SK-N-SH (cell line): ENCODE measurements at regions not wholly inside any gene's neighbourhood (a gene's known extent, or its start where the extent isn't known, plus 50 kb on each side); places are given as distances from the start of the nearest gene placed in this dataset.
A peak's percentile ranks its signal among the peaks of the same experiment; 100 is the strongest.

Experiments
- CTCF ChIA-PET: fragments of 300-600, 350-600 bp; formaldehyde crosslinking; extraction: SDS; loops from one replicate; lab custom pipeline; 2021; lab: Yijun Ruan, JAX
- POLR2A ChIA-PET: fragments of 350-600 bp; sonication (Branson Sonifier 250); formaldehyde crosslinking; extraction: SDS; loops from one replicate; lab custom pipeline; 2020; ENCODE audit warnings: antibody characterized with exemption, inconsistent platforms; lab: Yijun Ruan, JAX
- DNase-seq: peaks from one replicate; pipeline ENCODE4 v3.0.0; 2012
- H2AFZ ChIP-seq: fragments of 200-600 bp; sonication (generic); 2 replicates; pipeline ENCODE4 v1.8.1; 2016; ENCODE audit warnings: antibody characterized with exemption, mild to moderate bottlenecking, low read depth
- H3F3A ChIP-seq: fragments of 200-600 bp; sonication (generic); replicated peaks from 2 replicates; pipeline ENCODE3; 2016; ENCODE audit warnings: antibody characterized with exemption, mild to moderate bottlenecking; ENCODE audit not compliant: insufficient read depth
- H3K27ac ChIP-seq, 2 experiments: fragments of 200-500 bp in 1 of 2; fragments of 200-600 bp in 1 of 2; sonication (Bioruptor generic) in 1 of 2; sonication (generic), shearing (Covaris generic) in 1 of 2; 2 replicates each; pipeline versions ENCODE4 v1.5.1 to v1.6.1; 2014 to 2016; ENCODE audit warnings: low read depth in 2 of 2, inconsistent platforms in 1 of 2, low read length in 1 of 2, mild to moderate bottlenecking in 1 of 2, mixed read lengths in 1 of 2
- H3K27me3 ChIP-seq: fragments of 200-600 bp; sonication (generic), shearing (Covaris generic); 2 replicates; pipeline ENCODE4 v1.6.1; 2016; ENCODE audit warnings: mixed run types; ENCODE audit not compliant: insufficient read depth
- H3K36me3 ChIP-seq, 2 experiments: fragments of 200-500 bp in 1 of 2; fragments of 200-600 bp in 1 of 2; sonication (Bioruptor generic) in 1 of 2; sonication (generic) in 1 of 2; replicated peaks in 1 of 2; 2 replicates each; pipeline versions ENCODE3 to v1.5.1; 2014 to 2016; ENCODE audit warnings: low read length in 1 of 2, mild to moderate bottlenecking in 1 of 2; ENCODE audit not compliant: insufficient read depth in 2 of 2, control insufficient read depth in 1 of 2
- H3K4me1 ChIP-seq, 2 experiments: fragments of 200-500 bp in 1 of 2; fragments of 200-600 bp in 1 of 2; sonication (Bioruptor generic) in 1 of 2; sonication (generic), shearing (Covaris generic) in 1 of 2; 2 replicates each; pipeline versions ENCODE4 v1.5.1 to v1.6.1; 2014 to 2016; ENCODE audit warnings: low read depth in 1 of 2, low read length in 1 of 2, mixed run types in 1 of 2; ENCODE audit not compliant: insufficient read depth in 2 of 2, control insufficient read depth in 1 of 2
- H3K4me2 ChIP-seq: fragments of 200-600 bp; sonication (generic), shearing (Covaris generic); 2 replicates; pipeline ENCODE4 v1.6.1; 2017; ENCODE audit warnings: mixed run types
- H3K4me3 ChIP-seq, 2 experiments: fragments of 200-500 bp in 1 of 2; fragments of 200-600 bp in 1 of 2; sonication (Bioruptor generic) in 1 of 2; sonication (generic), shearing (Covaris generic) in 1 of 2; 2 replicates each; pipeline versions ENCODE4 v1.5.1 to v1.8.1; 2014 to 2016; ENCODE audit warnings: low read depth in 2 of 2, inconsistent platforms in 1 of 2, low read length in 1 of 2, mild to moderate bottlenecking in 1 of 2, mixed read lengths in 1 of 2, moderate library complexity in 1 of 2
- H3K79me2 ChIP-seq: fragments of 200-600 bp; sonication (generic); 2 replicates; pipeline ENCODE4 v1.8.1; 2017; ENCODE audit warnings: mild to moderate bottlenecking; ENCODE audit not compliant: insufficient read depth
- H3K9ac ChIP-seq: fragments of 200-600 bp; sonication (generic); 2 replicates; pipeline ENCODE4 v1.6.1; 2017; ENCODE audit warnings: mixed run types
- H3K9me2 ChIP-seq: fragments of 200-600 bp; sonication (generic); 2 replicates; pipeline ENCODE4 v1.6.1; 2017; ENCODE audit warnings: mixed run types
- H3K9me3 ChIP-seq: fragments of 200-600 bp; sonication (generic); 2 replicates; pipeline ENCODE4 v1.6.1; 2017; ENCODE audit warnings: mixed run types, mild to moderate bottlenecking, moderate library complexity
- H4K20me1 ChIP-seq: fragments of 200-600 bp; sonication (generic); 2 replicates; pipeline ENCODE4 v1.6.1; 2017; ENCODE audit warnings: mild to moderate bottlenecking, mixed run types; ENCODE audit not compliant: insufficient read depth
- CHD2 ChIP-seq: fragments of 150-350 bp; IDR thresholded peaks from 2 replicates; pipeline ENCODE4 v1.6.1; 2018; ENCODE audit warnings: low read length; ENCODE audit not compliant: partially characterized antibody
- EP300 ChIP-seq, 2 experiments: IDR thresholded peaks; 2 replicates each; pipeline versions ENCODE4 v1.4.0 to v1.6.1; 2012; ENCODE audit warnings: borderline replicate concordance in 1 of 2, low read depth in 1 of 2, low read length in 1 of 2
- EZH2phosphoT487 ChIP-seq: fragments of 200-600 bp; sonication (generic); IDR thresholded peaks from 2 replicates; pipeline ENCODE4 v1.6.1; 2017; ENCODE audit warnings: low read depth, mixed run types, mild to moderate bottlenecking, antibody characterized with exemption, moderate library complexity, borderline replicate concordance
- FOXJ3 ChIP-seq: sonication (generic); formaldehyde crosslinking; IDR thresholded peaks from 2 replicates; pipeline ENCODE4 v1.5.1; 2020; ENCODE audit warnings: mild to moderate bottlenecking, missing genetic modification reagents
- GABPA ChIP-seq: IDR thresholded peaks from 2 replicates; pipeline ENCODE4 v1.4.0; 2012; ENCODE audit warnings: low read depth, mild to moderate bottlenecking
- MXI1 ChIP-seq: IDR thresholded peaks from 2 replicates; pipeline ENCODE4 v1.6.1; 2012; ENCODE audit warnings: mild to moderate bottlenecking, low read depth, low read length, improper control_type of control experiment
- POLR2AphosphoS5 ChIP-seq: IDR thresholded peaks from 2 replicates; pipeline ENCODE4 v1.6.1; 2012; ENCODE audit warnings: low read depth, low read length
- RAD21 ChIP-seq: IDR thresholded peaks from 2 replicates; pipeline ENCODE4 v1.6.1; 2012; ENCODE audit warnings: mild to moderate bottlenecking, low read length
- RCOR1 ChIP-seq: fragments of 150-350 bp; IDR thresholded peaks from 2 replicates; pipeline ENCODE4 v1.6.1; 2017; ENCODE audit warnings: antibody characterized with exemption, low read length
- SIN3A ChIP-seq: IDR thresholded peaks from 2 replicates; pipeline ENCODE4 v1.6.1; 2012; ENCODE audit warnings: low read depth, mild to moderate bottlenecking, low read length, moderate library complexity, borderline replicate concordance
- TAF1 ChIP-seq: IDR thresholded peaks from 2 replicates; pipeline ENCODE4 v1.6.1; 2012; ENCODE audit warnings: low read depth, mild to moderate bottlenecking, low read length, moderate library complexity, borderline replicate concordance
- WGBS: methylation state at CpG from one replicate; pipeline ENCODE4 v1.1.6; 2017; ENCODE audit warnings: low lambda C conversion rate; 5-methylcytosine and 5-hydroxymethylcytosine counted together
- TF ChIP-seq, protein P1 (sequence below): fragments of 150-350 bp; IDR thresholded peaks from 2 replicates; pipeline ENCODE4 v1.6.1; 2017; ENCODE audit warnings: antibody characterized with exemption, low read length, low read depth, borderline replicate concordance
- TF ChIP-seq, protein P2 (sequence below): IDR thresholded peaks from 2 replicates; pipeline ENCODE4 v1.6.1; 2012; ENCODE audit warnings: mild to moderate bottlenecking, low read depth, low read length, moderate library complexity
- TF ChIP-seq, protein P3 (sequence below): fragments of 200-600 bp; sonication (generic); IDR thresholded peaks from 2 replicates; pipeline ENCODE4 v1.6.1; 2017; ENCODE audit warnings: antibody characterized with exemption, mild to moderate bottlenecking, moderate library complexity
- TF ChIP-seq, protein P4 (sequence below): IDR thresholded peaks from 2 replicates; pipeline ENCODE4 v1.4.0; 2012; ENCODE audit warnings: low read depth, borderline replicate concordance
- TF ChIP-seq, protein P5 (sequence below): fragments of 150-350 bp; IDR thresholded peaks from 2 replicates; pipeline ENCODE4 v1.6.1; 2016; ENCODE audit warnings: mild to moderate bottlenecking, low read depth, low read length

DNA sequence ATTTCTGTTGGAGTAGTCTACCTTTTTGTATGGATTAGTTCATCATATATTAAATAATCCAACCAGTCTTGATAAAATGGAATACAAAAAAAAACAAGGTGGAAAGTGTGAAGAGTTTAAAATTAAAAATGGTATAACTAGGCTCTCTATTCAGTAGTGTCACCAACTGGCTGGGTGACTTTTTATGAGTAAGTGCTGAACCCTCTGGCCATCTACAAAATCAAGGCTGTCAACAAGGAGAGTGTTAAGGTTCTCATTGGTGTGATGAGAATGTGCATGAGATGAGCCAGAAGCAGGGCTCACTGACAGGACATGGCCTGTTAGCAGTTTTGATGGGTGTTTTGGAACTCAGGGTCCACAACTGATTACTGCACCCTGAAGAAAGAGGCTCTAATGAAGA is 343.2 kb downstream of the AASDHPPT start:
- H3K9ac ChIP-seq, result no peak overlapping the region
- no peaks in the 10 kb centered on the region for H4K20me1 ChIP-seq
- POLR2A ChIA-PET, result no interaction called here
- H2AFZ ChIP-seq, result no peak overlapping the region
- H3K27me3 ChIP-seq, result no peaks in the 10 kb centered on the region
- H3K4me2 ChIP-seq, result no peak overlapping the region
- no peaks in the 10 kb centered on the region for H3K36me3 ChIP-seq
- no peak overlapping the region; a peak in 1 of 4 replicates for H3K27ac ChIP-seq
- H3F3A ChIP-seq, result peaks cover 13% of the 10 kb centered on the region
- no peak for TF ChIP-seq FOXJ3 (CRISPR knock-in tag)
- TF ChIP-seq RCOR1, result no peak
- no peak for TF ChIP-seq POLR2AphosphoS5
- no peak for TF ChIP-seq GABPA
- TF ChIP-seq RAD21, result no peak
- TF ChIP-seq TAF1, result no peak
- TF ChIP-seq, protein P1, sequence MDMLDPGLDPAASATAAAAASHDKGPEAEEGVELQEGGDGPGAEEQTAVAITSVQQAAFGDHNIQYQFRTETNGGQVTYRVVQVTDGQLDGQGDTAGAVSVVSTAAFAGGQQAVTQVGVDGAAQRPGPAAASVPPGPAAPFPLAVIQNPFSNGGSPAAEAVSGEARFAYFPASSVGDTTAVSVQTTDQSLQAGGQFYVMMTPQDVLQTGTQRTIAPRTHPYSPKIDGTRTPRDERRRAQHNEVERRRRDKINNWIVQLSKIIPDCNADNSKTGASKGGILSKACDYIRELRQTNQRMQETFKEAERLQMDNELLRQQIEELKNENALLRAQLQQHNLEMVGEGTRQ, result no peak
- TF ChIP-seq CHD2, result no peak
- no peak for TF ChIP-seq EZH2phosphoT487
- TF ChIP-seq MXI1, result no peak
- TF ChIP-seq EP300 (IDR thresholded peaks at IDR 0.05; ENCODE audit: borderline replicate concordance in 1 of 2, low read depth in 1 of 2, low read length in 1 of 2), result no peak
- TF ChIP-seq SIN3A, result no peak
- H3K4me3 ChIP-seq, result no peak overlapping the region
- H3K79me2 ChIP-seq, result no peaks in the 10 kb centered on the region
- CTCF ChIA-PET, result interaction anchor here (1.3 kb wide), 1 partner anchor 22 kb away, joined by 5 read pairs; no protein-coding TSS in a partner anchor
- no peaks in the 10 kb centered on the region for H3K9me3 ChIP-seq
- DNase-seq, result no peak
- no peaks in the 10 kb centered on the region for H3K9me2 ChIP-seq
- H3K4me1 ChIP-seq, result peaks cover 0 to 10% of the 10 kb centered on the region in 2 experiments; a peak in 1 of 4 replicates

DNA sequence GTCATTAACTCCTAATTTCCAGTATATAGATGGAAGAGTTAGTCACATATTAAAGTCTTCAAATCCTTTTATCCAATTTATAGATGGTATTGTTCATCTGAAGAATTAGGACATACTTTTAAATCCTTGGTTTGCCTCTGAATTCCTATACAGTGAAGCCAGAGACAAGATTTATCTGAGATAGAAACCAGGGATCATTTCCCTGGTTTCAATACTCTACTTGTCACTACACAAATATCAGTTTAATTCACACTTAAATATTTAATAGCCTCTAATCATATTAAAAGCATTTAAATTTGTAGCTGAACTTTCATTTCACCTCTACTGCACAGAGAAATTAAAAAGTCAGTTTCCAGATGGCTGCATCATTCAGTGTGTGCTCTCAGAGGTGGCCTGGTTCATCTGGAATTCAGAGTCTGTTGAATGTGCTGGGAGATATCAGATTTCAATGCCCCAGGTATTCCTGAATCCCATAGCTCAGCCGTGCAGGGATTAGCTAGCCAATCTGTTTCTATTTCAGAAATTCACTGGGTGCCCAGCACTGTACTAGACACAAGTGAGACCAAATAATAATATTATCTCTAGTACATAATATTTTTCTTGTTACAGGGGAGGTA is 344.3 kb downstream of the AASDHPPT start:
- DNase-seq, result no peak
- CTCF ChIA-PET, result interaction anchor here (1.3 kb wide), 1 partner anchor 23 kb away, joined by 5 read pairs; no protein-coding TSS in a partner anchor
- TF ChIP-seq, protein P1, result no peak
- TF ChIP-seq, protein P2, sequence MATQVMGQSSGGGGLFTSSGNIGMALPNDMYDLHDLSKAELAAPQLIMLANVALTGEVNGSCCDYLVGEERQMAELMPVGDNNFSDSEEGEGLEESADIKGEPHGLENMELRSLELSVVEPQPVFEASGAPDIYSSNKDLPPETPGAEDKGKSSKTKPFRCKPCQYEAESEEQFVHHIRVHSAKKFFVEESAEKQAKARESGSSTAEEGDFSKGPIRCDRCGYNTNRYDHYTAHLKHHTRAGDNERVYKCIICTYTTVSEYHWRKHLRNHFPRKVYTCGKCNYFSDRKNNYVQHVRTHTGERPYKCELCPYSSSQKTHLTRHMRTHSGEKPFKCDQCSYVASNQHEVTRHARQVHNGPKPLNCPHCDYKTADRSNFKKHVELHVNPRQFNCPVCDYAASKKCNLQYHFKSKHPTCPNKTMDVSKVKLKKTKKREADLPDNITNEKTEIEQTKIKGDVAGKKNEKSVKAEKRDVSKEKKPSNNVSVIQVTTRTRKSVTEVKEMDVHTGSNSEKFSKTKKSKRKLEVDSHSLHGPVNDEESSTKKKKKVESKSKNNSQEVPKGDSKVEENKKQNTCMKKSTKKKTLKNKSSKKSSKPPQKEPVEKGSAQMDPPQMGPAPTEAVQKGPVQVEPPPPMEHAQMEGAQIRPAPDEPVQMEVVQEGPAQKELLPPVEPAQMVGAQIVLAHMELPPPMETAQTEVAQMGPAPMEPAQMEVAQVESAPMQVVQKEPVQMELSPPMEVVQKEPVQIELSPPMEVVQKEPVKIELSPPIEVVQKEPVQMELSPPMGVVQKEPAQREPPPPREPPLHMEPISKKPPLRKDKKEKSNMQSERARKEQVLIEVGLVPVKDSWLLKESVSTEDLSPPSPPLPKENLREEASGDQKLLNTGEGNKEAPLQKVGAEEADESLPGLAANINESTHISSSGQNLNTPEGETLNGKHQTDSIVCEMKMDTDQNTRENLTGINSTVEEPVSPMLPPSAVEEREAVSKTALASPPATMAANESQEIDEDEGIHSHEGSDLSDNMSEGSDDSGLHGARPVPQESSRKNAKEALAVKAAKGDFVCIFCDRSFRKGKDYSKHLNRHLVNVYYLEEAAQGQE, result no peak
- no peak for TF ChIP-seq EZH2phosphoT487
- TF ChIP-seq, protein P3, sequence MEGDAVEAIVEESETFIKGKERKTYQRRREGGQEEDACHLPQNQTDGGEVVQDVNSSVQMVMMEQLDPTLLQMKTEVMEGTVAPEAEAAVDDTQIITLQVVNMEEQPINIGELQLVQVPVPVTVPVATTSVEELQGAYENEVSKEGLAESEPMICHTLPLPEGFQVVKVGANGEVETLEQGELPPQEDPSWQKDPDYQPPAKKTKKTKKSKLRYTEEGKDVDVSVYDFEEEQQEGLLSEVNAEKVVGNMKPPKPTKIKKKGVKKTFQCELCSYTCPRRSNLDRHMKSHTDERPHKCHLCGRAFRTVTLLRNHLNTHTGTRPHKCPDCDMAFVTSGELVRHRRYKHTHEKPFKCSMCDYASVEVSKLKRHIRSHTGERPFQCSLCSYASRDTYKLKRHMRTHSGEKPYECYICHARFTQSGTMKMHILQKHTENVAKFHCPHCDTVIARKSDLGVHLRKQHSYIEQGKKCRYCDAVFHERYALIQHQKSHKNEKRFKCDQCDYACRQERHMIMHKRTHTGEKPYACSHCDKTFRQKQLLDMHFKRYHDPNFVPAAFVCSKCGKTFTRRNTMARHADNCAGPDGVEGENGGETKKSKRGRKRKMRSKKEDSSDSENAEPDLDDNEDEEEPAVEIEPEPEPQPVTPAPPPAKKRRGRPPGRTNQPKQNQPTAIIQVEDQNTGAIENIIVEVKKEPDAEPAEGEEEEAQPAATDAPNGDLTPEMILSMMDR, result no peak
- TF ChIP-seq, protein P4, sequence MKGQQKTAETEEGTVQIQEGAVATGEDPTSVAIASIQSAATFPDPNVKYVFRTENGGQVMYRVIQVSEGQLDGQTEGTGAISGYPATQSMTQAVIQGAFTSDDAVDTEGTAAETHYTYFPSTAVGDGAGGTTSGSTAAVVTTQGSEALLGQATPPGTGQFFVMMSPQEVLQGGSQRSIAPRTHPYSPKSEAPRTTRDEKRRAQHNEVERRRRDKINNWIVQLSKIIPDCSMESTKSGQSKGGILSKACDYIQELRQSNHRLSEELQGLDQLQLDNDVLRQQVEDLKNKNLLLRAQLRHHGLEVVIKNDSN, result no peak
- TF ChIP-seq, protein P5, sequence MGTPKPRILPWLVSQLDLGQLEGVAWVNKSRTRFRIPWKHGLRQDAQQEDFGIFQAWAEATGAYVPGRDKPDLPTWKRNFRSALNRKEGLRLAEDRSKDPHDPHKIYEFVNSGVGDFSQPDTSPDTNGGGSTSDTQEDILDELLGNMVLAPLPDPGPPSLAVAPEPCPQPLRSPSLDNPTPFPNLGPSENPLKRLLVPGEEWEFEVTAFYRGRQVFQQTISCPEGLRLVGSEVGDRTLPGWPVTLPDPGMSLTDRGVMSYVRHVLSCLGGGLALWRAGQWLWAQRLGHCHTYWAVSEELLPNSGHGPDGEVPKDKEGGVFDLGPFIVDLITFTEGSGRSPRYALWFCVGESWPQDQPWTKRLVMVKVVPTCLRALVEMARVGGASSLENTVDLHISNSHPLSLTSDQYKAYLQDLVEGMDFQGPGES, result no peak

More for the DNA sequence above, 344.3 kb downstream of the AASDHPPT start:
- Histone ChIP-seq H3K27ac (peak overlapping the region; percentile 29 to 67; a peak in 3 of 4 replicates), H3K4me2 (no peak overlapping the region), H3K4me3 (no peak overlapping the region), H3F3A (peaks cover 13% of the 10 kb centered on the region), H4K20me1 (no peaks in the 10 kb centered on the region), H3K9me3 (no peaks in the 10 kb centered on the region), H3K9ac (no peak overlapping the region), H3K9me2 (no peaks in the 10 kb centered on the region), H3K36me3 (no peaks in the 10 kb centered on the region), H3K4me1 (peaks cover 0 to 10% of the 10 kb centered on the region in 2 experiments; a peak in 1 of 4 replicates), H3K27me3 (no peaks in the 10 kb centered on the region), H2AFZ (no peak overlapping the region; the same call in 1 of the 2 replicates), H3K79me2 (no peaks in the 10 kb centered on the region)
- WGBS, result 0% methylated on average over 1 of the region's 1 CpG
- POLR2A ChIA-PET, result no interaction called here
